GM19438 (cell line): ENCODE measurements at regions not wholly inside any gene's neighbourhood (a gene's known extent, or its start where the extent isn't known, plus 50 kb on each side); places are given as distances from the start of the nearest gene placed in this dataset.

Source experiments
- ATAC-seq: cut with Tn5 transposase; IDR thresholded peaks from one replicate; pipeline ENCODE4 v1.9.1; 2021; ENCODE audit warnings: low read depth; ENCODE audit not compliant: unreplicated experiment

GRCh38 chr14:85250414-85251189, 279.3 kb upstream of the FLRT2 start:
- no peak for ATAC-seq

- no peak for ATAC-seq
Measured at GRCh38 chr14:85252011-85252410, 277.9 kb upstream of the FLRT2 start.

GRCh38 chr14:85254711-85255110, 275.2 kb upstream of the FLRT2 start:
- no peak for ATAC-seq

- no peak for ATAC-seq
Measured at GRCh38 chr14:85257287-85257686, 272.7 kb upstream of the FLRT2 start.

DNA sequence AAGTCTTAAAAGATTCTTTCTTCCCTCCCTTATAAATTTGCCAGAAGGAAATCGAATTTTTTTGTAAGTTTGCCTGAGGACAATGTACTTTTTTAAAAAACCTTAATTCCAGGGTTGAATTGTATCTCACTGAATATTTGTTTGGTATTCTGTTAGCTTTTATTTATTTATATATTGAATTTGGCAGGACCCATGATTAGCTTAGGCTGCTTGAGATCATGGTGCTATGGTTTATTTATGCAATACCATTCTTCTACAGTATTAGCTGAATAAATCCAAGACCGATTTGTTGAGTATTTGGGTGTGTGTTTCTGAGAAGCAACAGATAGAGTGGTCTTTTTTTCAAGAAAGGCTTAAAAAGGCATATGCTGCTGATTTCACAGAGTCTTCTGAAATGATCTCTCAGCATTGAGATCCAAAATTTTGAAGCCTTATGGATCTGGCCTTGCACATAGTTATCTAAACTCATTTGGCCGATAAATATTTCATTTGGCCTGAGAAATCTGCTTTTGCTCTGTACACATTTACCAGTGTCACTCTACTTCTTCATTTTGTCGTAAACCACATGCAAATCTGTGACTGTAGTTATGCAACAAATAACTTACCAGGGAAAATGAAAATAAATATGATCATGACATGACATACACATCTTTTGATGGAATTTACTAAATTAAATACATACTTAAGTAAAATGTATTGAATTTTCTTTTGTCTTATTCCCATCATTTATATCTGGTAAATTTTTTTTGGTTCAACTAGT, 265.8 kb upstream of the FLRT2 start:
- ATAC-seq, result no peak

DNA sequence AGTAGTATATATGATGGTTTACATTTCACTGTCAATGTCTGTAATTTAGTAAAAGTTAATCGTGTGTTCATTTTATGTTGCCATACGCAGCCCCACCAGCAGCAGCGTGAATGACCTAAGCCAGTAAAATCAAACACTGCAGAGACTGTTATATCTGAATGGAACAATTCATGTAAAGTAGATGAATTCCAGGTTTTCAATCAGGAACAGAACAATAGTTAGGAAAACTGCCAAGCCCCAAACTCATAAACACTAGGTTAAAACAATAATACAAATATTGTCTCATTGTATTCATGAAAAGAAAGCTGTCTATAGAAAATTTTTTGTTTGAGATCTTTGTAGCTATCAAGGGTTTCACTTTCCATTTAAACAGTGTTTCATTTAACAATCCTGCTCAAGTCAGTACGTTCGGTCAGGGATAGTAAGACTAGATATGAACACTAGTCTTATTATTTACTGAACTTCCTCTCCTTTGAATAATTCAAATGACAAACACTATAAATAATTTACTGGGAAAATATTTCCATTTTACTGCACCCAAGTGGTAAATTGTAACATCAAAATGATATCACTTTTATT, 256.8 kb upstream of the FLRT2 start:
- no peak for ATAC-seq

- ATAC-seq, result no peak
Measured at GRCh38 chr14:85273952-85274351, 256.0 kb upstream of the FLRT2 start.

- ATAC-seq, result no peak
Measured at GRCh38 chr14:85276161-85276978, 253.6 kb upstream of the FLRT2 start.

- ATAC-seq, result no peak
Measured at GRCh38 chr14:85276979-85277228, 253.0 kb upstream of the FLRT2 start.

DNA sequence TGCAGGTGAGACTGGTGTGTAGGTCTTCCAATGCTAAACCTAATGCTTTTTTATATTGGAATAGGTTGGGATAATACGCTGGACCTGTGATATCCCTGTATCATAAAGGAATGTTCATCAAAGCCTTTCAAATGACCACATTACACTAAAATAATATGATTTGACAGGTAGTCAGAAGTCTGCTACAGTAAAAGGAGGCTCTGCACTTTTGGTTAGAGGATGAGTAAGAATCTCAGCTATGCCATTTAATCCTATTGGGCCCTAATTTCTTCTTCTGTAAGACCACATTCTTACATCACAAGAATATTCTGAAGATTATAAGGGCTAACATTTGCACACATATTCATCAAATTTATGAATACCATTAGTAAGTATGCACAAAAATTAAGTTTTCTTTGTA, 250.5 kb upstream of the FLRT2 start:
- ATAC-seq, result no peak

- ATAC-seq, result no peak
Measured at GRCh38 chr14:85280074-85280473, 249.9 kb upstream of the FLRT2 start.

GRCh38 chr14:85281921-85282320, 248.0 kb upstream of the FLRT2 start:
- no peak for ATAC-seq

- no peak for ATAC-seq
Measured at GRCh38 chr14:85288041-85288440, 241.9 kb upstream of the FLRT2 start.

- ATAC-seq, result no peak
Measured at GRCh38 chr14:85291731-85292130, 238.2 kb upstream of the FLRT2 start.

DNA sequence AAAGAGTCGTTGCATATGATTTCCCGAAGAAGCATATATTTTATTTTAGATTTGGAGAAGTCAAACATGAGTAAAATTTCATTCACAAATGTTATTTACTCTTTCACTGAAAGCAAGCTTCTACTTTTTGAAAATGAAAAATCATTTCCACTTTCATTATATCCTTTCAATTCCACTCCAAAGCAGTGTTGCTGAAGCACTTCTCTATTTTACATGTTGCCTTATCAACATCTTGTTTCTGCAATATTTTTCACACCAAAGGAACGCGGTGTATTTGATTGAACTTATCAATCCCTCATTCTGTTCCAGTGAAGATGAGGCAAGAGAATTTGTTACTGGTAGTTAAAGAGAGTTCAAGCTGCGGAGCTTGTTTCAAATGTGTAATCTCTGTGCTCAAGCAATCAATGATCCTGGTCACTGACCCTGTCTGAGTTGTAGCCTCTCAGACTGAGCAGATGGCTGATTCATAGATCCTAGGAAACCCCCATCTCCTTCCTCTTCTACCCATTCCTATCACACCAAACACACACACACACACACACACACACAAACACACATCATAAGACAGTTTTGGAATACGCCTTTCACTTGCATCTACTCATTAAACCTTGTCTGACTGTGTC, 236.2 kb upstream of the FLRT2 start:
- no peak for ATAC-seq

- no peak for ATAC-seq
Measured at GRCh38 chr14:85295318-85295717, 234.6 kb upstream of the FLRT2 start.

GRCh38 chr14:85296456-85297210, 233.3 kb upstream of the FLRT2 start:
- ATAC-seq, result no peak

GRCh38 chr14:85300107-85300506, 229.8 kb upstream of the FLRT2 start:
- ATAC-seq, result no peak

- no peak for ATAC-seq
Measured at GRCh38 chr14:85301506-85301905, 228.4 kb upstream of the FLRT2 start.

- ATAC-seq, result no peak
Measured at GRCh38 chr14:85306024-85306423, 223.9 kb upstream of the FLRT2 start.
